Chondrocyte (in vitro differentiated cells): ENCODE measurements at regions not wholly inside any gene's neighbourhood (a gene's known extent, or its start where the extent isn't known, plus 50 kb on each side); places are given as distances from the start of the nearest gene placed in this dataset.

Experiments used
- DNase-seq: peaks from one replicate; pipeline ENCODE4 v3.0.0; 2021; ENCODE audit warnings: mixed read lengths, low spot score
- H3K27ac Mint-ChIP-seq: one replicate; pipeline ENCODE4 v1.8.0; 2021; ENCODE audit warnings: mild to moderate bottlenecking, moderate library complexity, mixed read lengths; ENCODE audit not compliant: unreplicated experiment
- H3K27me3 Mint-ChIP-seq: 2 replicates; pipeline ENCODE4 v1.8.0; 2021; ENCODE audit warnings: low read depth, mixed read lengths
- H3K36me3 Mint-ChIP-seq: 2 replicates; pipeline ENCODE4 v1.8.0; 2021; ENCODE audit warnings: low read depth, mixed read lengths
- H3K4me1 Mint-ChIP-seq: 2 replicates; pipeline ENCODE4 v1.8.0; 2021; ENCODE audit warnings: low read depth, mild to moderate bottlenecking, mixed read lengths
- H3K4me3 Mint-ChIP-seq: one replicate; pipeline ENCODE4 v1.8.0; 2021; ENCODE audit warnings: mild to moderate bottlenecking, moderate library complexity, mixed read lengths; ENCODE audit not compliant: unreplicated experiment
- H3K9me3 Mint-ChIP-seq: 2 replicates; pipeline ENCODE4 v1.8.0; 2021; ENCODE audit warnings: low read depth, mixed read lengths
- CTCF ChIP-seq: fragments of 200-600 bp; sonication (generic); IDR thresholded peaks from 2 replicates; pipeline ENCODE4 v1.5.0; 2021; ENCODE audit warnings: antibody characterized with exemption, mild to moderate bottlenecking, moderate library complexity

- H3K4me3 Mint-ChIP-seq: no peak overlapping the region
- TF ChIP-seq CTCF: no peak
- H3K9me3 Mint-ChIP-seq: no peaks in the 10 kb centered on the region
These were observed 304.4 kb upstream of the SHH start for GRCh38 chr7:156116514-156117215.

GRCh38 chr7:156115582-156115981, 303.3 kb upstream of the SHH start:
- Mint-ChIP-seq H3K36me3 (no peaks in the 10 kb centered on the region), H3K4me3 (no peak overlapping the region), H3K9me3 (no peaks in the 10 kb centered on the region), H3K27me3 (peaks cover 4% of the 10 kb centered on the region), H3K27ac (no peak overlapping the region), H3K4me1 (no peaks in the 10 kb centered on the region)
- DNase-seq: no peak
- no peak for TF ChIP-seq CTCF

More at GRCh38 chr7:156116514-156117215, 304.4 kb upstream of the SHH start:
- DNase-seq: no peak
- Mint-ChIP-seq H3K27me3 (peaks cover 4% of the 10 kb centered on the region), H3K36me3 (no peaks in the 10 kb centered on the region), H3K4me1 (no peaks in the 10 kb centered on the region), H3K27ac (no peak overlapping the region)

- no peak overlapping the region for H3K4me3 Mint-ChIP-seq
- H3K9me3 Mint-ChIP-seq: peaks cover 4% of the 10 kb centered on the region
- H3K4me1 Mint-ChIP-seq: no peaks in the 10 kb centered on the region
- no peak for TF ChIP-seq CTCF
- no peak for DNase-seq
- H3K27ac Mint-ChIP-seq: no peak overlapping the region
- H3K27me3 Mint-ChIP-seq: peaks cover 4% of the 10 kb centered on the region
- H3K36me3 Mint-ChIP-seq: no peaks in the 10 kb centered on the region
These were observed 301.5 kb upstream of the SHH start for GRCh38 chr7:156113731-156114130.

- no peaks in the 10 kb centered on the region for H3K36me3 Mint-ChIP-seq
- peaks cover 4% of the 10 kb centered on the region for H3K27me3 Mint-ChIP-seq
- H3K27ac Mint-ChIP-seq: no peak overlapping the region
- H3K4me3 Mint-ChIP-seq: no peak overlapping the region
- peaks cover 10% of the 10 kb centered on the region for H3K9me3 Mint-ChIP-seq
- no peak for DNase-seq
- no peaks in the 10 kb centered on the region for H3K4me1 Mint-ChIP-seq
- no peak for TF ChIP-seq CTCF
These were observed 297.7 kb upstream of the SHH start for GRCh38 chr7:156109988-156110387.

GRCh38 chr7:156109076-156109475, 296.8 kb upstream of the SHH start:
- no peaks in the 10 kb centered on the region for H3K36me3 Mint-ChIP-seq
- DNase-seq: no peak
- H3K27ac Mint-ChIP-seq: no peak overlapping the region
- no peaks in the 10 kb centered on the region for H3K4me1 Mint-ChIP-seq
- no peak for TF ChIP-seq CTCF
- peaks cover 10% of the 10 kb centered on the region for H3K9me3 Mint-ChIP-seq
- no peak overlapping the region for H3K4me3 Mint-ChIP-seq
- H3K27me3 Mint-ChIP-seq: peaks cover 3% of the 10 kb centered on the region
